ENCODE measurements at regions not wholly inside any gene's neighbourhood (a gene's known extent, or its start where the extent isn't known, plus 50 kb on each side); places are given as distances from the start of the nearest gene placed in this dataset.

DNA sequence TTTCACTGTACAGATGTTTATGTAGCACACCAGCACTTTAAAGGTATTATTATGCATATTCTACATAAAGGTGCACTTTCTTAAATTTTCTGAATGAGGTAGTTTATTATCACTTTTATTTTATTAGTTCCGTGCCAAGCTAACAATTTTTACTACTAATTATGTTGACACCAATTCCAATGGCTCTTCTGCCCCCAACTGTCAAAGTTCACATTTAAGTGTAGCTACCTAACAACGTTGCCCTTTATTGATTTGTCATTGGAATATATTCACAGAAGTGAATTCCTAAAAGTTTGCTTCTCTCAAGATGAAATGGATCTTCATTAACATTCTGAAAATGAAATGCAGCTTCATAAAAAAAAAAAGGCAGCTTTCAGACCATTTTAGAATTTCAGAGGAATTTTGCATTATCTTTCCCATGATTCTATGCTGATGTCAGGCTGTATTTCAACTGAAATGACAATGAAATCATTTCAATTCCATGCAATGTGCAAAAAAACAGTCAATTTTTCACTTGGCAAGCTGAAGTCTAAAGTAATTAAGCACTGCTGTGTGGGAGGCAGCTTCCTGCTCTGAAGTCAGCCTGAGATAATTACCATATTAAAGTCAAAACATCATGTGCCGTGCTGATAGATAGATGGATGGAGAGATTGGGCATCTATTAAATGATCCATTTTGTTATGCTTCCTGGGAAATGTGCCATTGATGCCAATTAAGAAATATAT, 229.2 kb downstream of the TTLL7 start:
- DNase-seq: no peak

DNA sequence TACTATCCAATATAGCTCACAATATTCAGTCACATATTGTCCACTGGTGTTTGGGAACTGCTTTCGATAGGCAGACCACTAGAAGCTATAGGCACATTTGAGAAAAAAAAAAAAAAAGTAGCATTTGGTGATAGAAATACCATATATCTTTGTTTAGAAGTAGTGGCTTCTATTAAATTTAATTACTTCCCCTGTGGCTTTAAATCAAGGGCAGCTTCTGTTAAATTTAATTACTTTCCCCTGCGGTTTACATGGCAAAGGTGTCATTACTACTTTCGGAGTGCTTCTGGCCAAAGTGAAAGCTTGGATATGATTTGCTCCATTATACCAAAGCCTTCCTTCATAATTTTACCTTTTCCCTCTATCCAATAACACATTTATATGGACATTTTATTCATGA, 229.9 kb downstream of the TTLL7 start:
- DNase-seq: no peak

DNA sequence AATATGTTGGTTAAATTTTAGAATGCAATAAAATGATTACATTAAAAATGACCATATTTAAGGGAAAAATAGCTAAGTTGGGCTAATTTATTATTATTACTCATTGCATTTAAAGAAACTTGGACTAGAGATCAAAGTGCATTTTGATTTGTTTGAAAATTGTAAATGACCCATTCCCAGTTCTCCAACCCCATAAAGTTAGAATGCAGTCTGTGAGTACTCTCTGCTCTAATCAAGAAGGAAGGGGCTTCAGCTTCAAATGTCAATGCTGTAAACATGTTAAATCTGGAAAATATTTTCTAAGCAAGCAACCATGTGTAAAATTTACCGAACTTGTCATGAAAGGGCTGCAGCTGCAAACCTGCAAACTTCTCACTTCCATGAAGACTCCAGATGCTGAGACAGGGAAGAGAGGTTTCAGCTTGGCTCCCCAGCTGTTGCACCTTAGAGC, 232.7 kb downstream of the TTLL7 start:
- DNase-seq: no peak

DNA sequence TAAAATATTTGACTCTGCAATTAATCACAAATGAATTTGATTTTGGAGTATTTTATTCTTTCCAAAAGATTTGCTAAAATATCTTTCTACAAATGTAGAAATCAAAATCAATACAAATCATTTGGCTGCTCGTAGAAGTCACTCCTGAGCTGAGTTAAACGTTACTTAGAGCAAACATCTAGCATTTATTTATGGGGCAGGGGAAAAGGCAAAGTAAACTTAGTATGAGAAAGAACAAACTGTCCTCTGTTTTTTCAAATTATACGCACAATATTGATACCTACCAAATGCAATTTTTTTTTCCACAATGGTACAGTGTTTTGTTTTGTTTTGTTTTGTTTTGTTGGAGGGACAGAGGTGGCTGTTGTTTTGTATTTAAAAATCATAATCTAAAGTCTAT, 233.8 kb downstream of the TTLL7 start:
- no peak for DNase-seq

DNA sequence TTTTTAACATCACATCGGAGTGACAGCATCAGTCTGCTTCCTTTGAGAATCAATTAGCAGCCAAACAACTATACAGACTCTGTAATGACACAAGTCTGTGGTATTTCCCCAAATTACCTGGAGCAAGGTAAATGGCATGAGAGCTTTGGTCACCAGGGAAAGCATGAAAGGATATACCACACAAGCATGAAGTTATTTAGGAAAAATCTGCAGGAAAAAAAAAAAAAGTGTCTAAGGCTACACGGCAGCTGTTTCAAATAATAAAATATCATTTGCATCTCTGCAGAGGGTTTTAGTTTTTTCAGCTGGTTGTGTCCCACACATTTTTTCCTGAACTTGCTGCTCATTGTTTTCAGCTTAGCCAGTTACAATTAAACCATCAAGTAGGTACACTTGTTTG, 234.7 kb downstream of the TTLL7 start:
- DNase-seq: no peak

DNA sequence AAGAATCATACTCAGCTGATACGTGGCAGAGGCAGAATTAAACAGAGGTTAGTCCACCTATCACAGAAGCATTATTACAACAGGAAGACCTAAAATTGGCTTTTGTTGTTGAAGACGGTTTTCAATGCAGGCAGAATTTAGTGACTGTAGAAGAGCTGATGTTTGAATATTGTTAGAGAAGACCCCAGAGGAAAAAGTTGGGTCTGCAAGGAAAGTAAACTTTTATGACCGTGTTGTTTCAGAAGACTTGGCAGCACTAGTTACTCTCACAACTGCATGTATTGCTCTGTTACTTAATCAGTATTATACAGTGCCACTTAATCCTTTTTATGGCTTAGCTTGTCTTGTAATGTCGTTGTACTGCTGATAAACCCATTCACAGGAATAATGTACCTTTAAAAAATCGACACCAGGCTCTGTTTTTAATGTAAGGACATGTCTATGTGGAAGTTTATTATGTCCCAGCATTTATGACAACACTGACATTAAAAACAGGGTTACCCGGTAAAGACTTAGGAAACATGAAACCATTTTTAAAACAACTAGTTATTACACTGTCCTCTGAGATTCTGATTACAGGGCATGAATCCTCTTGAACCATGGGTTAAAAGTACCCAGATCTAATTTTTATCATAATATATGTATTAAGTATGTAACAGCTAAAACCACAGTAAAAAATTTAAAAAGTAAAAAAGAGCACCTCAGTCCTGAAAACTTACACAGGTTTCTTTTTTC, 235.4 kb downstream of the TTLL7 start:
- DNase-seq: no peak

DNA sequence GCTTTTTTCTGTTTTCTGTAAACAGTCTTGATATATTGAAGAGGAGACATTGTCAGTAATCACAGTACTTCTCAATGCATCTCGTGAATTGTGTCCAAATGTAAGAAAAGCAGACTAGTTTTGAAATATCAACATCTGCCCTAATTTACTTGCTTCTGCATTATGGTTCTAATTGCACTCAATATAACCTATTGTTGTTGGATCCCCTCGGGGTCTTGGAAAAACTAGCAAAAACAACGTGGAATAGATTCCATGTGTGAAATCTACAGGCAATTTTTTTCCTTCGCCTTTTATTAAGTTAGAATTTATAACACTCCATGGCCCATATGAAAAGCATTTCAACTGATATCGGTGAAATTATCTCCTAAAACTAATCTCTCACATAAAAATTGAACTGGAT, 236.5 kb downstream of the TTLL7 start:
- no peak for DNase-seq

DNA sequence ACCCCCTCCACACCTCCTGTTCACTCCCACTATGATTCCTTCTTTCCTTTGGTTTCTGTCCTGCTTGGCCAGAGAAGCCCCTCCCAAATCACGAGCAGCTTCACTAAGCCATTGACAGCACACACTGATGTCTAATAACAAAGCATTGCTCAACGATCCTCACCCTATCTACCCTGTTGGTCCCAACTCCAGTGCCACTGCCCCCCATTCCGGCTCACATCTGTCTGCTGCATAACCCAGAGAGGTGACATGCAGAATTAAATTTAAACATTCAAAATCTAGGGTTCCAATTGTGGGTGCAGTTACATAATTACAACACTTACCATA, 236.9 kb downstream of the TTLL7 start:
- no peak for DNase-seq

DNA sequence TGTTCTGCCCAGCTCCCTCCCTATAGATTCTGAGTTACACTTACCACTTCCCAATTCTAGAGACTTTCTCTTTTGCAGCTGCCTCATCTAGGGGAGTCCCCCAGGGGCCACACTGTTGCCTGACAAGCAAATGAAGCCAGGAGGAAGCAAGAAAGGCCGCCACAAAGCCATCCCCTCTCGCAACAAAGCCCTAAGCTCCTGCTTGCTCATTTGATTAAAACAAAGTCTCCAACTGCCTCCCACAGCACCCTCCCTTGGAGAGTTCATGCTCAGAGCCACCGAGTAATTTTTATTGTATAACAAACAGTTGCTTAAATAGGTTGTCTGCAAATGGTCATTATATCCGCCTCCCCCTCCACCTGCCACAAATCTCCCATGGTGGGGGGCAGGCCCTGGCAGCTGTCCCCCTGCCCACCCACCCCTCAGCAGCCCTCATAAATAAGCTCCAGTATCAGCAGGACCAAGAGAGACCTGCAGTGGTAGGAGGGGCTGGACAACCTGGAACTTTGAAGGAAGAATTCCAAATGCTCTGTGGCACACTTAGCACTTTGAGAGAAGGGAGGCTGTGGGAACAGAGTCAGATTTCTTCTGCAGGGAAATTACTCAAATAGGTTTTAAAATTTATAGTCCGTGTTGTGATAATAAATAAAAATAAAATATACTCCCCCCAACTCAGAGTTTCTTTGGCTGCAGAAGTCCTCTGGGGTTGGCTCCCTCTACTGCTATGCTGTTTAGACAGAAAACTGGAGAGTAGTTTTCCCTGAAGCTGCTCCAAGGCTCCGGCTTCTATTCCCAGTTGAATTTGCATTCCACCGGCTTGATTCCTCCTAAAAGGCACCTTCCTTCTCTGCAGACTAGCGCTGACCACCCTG, 237.5 kb downstream of the TTLL7 start:
- DNase-seq: no peak

DNA sequence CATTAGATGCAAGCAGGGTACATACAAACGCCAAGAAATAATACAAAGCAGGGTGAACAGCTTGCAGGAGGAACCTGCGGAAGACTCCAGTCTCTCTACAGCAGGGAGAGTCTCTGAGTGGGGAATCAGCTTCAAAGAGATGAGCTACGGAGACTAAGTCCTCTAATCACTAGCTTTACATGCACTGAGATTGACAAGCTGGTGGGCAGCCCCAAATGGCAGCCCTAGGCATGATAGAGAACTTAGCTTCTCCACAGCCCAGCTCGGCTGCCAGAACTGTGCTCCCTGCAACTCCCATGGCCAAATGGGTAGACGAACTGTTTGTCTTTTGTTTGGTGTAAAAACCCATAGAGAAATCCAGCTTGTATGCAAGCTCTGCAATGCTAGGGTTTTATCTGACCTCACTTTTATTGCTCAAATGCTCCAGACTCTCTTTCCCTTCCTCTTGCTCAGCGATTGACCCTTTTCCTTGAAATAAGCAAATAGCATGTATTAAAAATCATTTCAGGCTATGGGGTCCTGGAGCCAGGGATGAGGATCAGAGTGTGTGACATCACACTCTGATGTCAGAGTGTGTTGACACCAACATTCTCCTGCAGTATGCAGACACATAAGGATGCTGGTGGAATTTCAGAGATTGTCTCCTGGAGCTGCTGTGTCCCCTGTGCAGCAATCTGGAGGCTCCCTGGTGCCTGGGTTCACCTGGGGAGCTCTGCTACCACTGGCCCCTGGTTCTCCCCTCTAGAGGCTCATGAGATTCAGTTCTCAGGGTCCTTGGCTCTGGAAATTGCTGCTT, 238.5 kb downstream of the TTLL7 start:
- no peak for DNase-seq

DNA sequence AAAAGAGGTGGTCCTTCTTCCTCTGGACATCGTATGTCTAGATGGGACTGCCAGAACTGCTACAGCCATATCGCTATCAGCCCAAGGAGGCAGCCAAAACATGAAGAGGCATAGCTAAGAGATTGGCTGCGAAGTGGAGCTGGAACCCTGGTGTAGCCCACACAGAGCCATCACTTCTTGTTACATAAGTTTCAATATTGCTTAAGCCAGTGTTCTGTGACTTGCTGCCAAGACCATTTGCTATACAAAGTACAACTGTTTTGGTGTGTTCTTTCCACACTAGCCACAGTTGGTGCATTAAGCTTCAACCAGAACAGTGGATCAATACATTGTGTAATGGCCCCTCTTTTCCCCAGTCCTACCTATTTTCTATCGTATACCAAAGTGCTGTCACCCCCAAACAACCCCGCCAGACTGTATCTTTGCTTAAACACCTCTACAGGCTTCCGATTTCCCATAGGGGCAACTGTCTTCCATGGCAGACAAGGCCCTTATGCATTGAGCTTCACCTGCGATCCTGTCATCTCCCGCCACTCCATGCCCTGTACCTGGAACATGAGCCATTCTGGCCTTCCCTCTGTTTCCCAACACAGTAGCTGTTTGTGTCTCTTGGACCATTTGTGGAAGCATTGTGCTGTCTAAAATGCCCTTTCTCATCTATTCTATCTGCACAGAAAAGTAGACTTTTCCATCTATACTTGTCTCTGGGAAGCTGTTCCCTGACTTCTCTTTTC, 241.8 kb downstream of the TTLL7 start:
- DNase-seq: no peak

DNA sequence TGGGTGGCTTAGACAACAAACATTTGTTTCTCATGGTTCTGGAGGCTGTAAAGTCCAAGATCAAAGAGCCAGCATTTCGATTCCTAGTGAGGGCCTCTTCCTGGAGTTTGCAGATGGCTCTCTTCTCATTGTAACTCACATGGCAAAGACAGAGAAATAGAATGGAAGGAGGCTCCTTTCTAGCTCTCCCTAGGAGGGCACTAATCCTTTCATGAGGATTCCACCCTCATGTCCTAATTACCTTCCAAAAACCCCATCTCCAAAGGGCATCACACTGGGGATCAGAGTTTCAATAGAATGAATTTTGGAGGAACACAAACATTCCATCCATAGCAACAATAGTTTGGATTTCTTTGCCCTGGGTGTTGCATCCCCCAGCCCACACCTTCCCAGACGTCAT, 247.3 kb downstream of the TTLL7 start:
- no peak for DNase-seq

DNA sequence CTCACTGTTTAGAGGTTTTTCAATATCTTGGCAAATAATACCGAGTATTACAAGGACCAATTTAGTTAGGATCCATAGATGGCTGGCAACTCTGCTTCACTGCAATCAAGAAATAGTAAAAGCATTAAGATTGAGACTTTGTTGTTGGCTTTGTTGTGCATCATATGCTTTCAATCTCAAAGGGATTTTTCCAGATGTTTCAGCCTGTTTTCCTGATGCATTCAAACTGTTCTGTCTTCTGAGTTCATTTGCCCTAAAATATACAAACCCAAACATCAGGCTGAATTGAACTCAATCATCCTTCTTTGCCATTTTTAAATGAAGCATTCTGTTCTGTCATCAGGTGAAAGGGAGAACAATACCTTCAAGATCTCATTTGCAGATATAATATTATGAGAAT, 248.7 kb downstream of the TTLL7 start:
- DNase-seq: no peak

DNA sequence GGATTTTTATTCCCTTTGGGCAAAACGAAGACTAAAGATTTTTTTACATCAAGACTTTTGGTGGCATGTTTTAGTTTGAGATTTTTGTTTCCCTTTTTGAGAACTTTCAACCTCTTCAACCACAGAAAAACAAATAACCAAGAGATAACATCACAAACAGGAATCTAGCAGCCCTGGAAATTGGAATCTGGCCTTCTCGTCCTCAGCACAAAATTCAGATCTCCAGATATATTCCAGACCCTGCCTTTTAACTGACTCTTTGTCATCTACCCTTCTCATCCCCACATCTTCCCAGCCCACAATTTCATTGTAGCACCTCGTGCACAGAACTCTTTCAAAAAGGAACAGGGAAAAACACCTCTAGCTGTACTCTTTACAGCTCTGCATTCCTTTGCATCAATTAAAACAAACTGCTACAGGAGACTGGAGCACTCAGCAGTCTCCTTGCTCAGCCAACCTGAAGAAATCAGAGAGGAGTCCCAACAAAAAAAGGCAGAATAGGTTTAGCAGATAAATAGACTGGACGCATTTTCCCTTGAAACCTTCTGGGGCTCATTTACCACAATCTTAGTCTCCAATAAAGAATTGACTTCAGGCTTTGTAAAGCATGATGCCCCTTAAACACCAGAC, 251.0 kb downstream of the TTLL7 start:
- DNase-seq: no peak

DNA sequence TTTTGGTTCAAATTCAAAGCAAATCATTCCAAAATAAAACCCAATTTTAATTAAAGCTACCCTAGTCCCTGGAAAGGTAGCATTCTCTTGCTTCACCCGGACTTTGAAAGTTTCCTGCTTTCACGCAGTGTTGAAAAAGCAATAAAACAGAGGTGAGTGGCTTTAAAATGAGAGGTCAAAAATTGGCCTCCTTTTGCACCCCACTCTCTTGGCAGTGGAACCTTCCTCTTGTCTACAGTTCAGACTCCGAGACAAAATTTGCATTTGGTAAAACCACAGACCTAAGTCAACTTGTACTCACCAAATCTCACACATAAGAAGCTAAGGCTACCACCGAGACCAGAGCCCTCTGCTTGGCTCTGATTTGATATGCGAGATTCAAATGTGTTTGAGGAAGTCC, 252.7 kb downstream of the TTLL7 start:
- no peak for DNase-seq

DNA sequence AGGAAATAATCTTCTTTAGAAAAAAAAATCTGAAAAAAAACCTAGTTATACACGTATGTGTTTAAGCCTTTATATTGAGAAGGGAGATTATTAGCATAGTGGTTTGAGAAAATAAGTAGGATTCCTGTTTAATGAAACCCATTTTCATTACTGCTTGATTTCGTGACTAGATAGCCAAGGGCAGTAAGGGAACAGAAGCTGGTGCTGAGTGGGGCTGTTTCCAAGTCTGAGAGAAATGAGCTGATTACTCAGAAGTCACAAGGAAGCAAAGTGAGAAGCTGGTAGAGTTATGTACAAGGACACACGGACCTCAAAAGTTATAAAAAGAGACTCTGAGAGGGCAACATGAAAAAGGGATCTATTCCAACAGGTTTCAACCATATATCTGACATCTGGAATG, 256.5 kb downstream of the TTLL7 start:
- no peak for DNase-seq

DNA sequence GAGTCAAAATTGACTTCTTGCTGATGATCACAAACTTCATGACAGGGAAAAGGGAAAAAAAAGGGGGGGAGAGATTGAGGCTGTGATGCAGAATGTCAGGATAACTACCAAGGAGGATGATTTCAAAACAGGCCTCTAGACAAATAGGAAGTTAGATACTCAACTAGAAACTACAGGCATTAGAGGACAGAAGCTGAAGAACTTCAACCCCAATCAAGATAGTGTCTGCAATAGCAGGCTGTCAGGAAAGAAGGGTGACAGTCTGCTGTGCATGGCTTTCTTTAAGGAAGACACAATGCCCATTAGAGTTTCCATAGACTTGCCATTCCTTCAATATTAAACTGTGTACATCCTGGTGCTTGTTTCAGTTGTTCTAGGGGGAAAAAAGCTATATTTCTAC, 257.2 kb downstream of the TTLL7 start:
- DNase-seq: no peak

DNA sequence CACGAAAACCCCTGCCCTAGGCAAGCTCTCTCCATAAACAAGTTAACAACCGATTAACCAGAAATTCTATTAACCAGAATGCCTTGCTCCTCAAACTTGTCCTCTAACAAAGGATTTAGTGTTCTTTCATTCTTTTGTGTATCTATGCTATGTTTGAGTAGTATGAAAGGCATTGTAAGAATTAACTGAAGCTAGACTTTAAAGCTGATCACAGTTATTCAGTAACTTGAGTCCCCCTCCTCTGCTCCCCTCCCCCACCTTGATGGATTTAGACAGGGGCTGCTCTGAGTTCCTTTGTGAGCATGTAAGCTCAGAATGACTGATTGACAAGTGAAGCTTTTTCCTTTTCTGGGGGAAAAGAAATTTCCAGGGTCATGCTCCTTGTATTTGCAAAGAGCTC, 257.6 kb downstream of the TTLL7 start:
- no peak for DNase-seq

DNA sequence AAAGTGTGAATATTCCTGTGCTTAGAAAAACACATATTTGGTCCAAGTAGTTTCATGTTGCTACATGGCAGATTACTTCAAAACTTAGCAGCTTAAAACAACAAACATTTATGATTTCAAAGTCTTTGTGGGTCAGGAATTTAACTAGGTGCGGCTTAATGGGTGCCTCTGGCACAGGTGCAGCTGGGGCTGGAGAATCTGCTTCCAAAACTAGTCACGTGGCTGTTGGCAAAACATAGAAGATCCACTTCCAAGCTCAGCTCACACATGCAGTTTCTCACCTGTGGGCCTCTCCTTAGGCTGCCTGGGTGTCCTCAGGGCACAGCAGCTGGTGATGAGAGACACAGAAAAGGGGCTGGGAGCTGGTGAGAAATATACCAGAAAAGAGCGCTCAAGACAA, 263.4 kb downstream of the TTLL7 start:
- no peak for DNase-seq

DNA sequence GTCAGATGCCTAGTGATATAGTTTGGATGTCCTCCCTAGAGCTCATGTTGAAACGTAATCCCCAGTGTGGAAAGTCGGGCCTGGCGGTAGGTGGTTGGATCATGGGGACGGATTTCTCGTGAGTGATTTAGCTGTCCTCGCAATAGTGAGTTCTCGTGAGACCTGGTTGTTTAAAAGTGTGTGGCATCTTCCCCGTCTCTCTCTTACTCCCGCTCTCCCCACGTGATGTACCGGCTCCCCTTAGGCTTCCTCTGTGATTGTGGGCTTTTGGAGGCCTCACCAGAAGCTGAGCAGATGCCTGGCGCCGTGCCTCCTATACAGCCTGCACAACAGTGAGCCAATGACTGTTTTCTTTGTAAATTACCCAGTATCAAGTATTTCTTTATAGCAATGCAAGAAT, 264.5 kb downstream of the TTLL7 start:
- no peak for DNase-seq

DNA sequence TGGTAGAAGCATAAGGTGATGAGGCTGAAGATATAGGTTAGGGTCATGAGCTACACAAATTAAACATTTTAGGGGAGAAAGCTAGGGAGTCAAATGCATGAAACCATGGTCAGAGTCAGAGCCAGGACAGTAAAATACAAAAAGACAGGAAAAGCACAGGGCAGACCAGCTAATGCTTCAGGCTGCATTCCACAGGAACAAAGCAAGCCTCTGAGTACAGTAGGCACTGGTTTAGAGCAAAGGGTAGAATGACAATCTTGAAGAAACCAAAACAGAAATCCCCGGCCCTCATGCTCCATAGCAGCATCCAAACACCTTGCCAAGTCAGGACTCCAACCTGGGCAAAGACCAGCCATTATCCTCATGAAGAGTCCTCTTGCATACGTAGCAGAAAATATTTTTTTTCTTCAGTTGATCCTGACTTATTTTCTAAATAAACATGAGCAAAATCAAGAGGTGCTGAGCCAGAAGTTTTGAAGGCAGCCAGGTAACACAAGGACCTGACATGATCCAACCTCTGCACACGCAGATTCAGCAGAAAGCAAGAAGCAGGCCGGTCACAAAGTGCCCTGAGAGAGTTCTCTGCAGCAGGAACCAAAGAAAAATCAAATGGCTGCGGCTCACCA, 273.1 kb downstream of the TTLL7 start:
- no peak for DNase-seq

Measured in NCI-H226 (cell line).